A549 (cell line): ENCODE measurements at regions not wholly inside any gene's neighbourhood (a gene's known extent, or its start where the extent isn't known, plus 50 kb on each side); places are given as distances from the start of the nearest gene placed in this dataset.

Source experiments
- HOXB5 ChIP-seq: fragments of 250-450 bp; sonication (Bioruptor Pico); IDR thresholded peaks from 2 replicates; pipeline ENCODE4 v1.5.0; 2020; ENCODE audit warnings: mild to moderate bottlenecking, moderate library complexity
- TF ChIP-seq, protein P1 (sequence below): IDR thresholded peaks from 2 replicates; pipeline ENCODE4 v1.6.1; 2012
- TF ChIP-seq, protein P2 (sequence below): fragments of >200 bp; sonication (Bioruptor Twin); formaldehyde crosslinking; IDR thresholded peaks from 3 replicates; pipeline ENCODE4 v1.5.1; 2016

DNA sequence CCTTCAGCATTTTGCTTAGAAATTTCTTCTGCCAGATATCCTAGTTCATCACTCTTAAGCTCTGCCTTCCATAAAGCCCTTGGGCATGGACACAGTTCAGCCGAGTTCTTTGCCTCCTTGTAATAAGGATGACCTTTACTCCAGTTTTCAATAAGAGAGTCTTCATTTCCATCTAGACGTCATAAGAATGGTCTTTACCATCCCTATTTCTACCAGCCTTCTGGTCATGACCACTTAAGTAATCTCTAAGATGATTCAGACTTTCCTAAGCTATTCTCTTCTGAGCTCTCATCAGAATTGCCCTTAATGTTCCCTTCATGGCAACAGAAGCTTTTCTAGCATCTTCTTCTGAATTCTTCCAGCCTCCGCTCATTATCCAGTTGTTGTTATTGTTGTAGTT is 126.1 kb downstream of the TFAP2C start:
- TF ChIP-seq, protein P1, sequence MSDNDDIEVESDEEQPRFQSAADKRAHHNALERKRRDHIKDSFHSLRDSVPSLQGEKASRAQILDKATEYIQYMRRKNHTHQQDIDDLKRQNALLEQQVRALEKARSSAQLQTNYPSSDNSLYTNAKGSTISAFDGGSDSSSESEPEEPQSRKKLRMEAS, result no peak
- TF ChIP-seq, protein P2, sequence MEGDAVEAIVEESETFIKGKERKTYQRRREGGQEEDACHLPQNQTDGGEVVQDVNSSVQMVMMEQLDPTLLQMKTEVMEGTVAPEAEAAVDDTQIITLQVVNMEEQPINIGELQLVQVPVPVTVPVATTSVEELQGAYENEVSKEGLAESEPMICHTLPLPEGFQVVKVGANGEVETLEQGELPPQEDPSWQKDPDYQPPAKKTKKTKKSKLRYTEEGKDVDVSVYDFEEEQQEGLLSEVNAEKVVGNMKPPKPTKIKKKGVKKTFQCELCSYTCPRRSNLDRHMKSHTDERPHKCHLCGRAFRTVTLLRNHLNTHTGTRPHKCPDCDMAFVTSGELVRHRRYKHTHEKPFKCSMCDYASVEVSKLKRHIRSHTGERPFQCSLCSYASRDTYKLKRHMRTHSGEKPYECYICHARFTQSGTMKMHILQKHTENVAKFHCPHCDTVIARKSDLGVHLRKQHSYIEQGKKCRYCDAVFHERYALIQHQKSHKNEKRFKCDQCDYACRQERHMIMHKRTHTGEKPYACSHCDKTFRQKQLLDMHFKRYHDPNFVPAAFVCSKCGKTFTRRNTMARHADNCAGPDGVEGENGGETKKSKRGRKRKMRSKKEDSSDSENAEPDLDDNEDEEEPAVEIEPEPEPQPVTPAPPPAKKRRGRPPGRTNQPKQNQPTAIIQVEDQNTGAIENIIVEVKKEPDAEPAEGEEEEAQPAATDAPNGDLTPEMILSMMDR, result no peak
- no peak for TF ChIP-seq HOXB5 (CRISPR knock-in tag)
